ENCODE measurements at regions not wholly inside any gene's neighbourhood (a gene's known extent, or its start where the extent isn't known, plus 50 kb on each side); places are given as distances from the start of the nearest gene placed in this dataset.

DNA sequence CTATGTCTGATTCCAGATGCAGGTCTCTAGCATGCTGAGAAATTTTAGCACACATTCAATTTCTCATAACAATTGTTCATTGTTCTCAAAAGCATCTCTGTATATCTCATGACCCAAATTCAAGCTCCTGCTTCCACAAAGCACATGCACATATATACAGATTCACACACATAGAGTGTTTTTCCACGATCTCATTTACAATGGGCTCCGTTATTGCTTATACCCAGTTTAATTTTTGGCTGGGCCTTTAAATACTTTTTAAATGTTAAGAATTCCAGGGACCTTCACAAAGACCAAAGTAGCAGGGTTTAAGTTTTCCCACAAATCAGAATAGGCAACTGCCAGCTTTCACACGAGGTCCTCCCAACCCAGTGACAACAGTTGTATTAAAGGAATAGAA is 333.5 kb upstream of the SEMA6D start:
- peaks cover 24% of the 10 kb centered on the region for H3K4me1 ChIP-seq (ENCODE audit: low read depth)
- no peaks in the 10 kb centered on the region for H3K36me3 ChIP-seq
- peak overlapping the region; percentile 76 for H3K27ac ChIP-seq
- H3K27me3 ChIP-seq: no peaks in the 10 kb centered on the region
- DNase-seq (ENCODE audit: low read depth in 1 of 2, low spot score in 1 of 2): no peak
- H3K4me3 ChIP-seq: no peak overlapping the region
- no peaks in the 10 kb centered on the region for H3K9me3 ChIP-seq (ENCODE audit: low read depth)
- TF ChIP-seq, protein P1, sequence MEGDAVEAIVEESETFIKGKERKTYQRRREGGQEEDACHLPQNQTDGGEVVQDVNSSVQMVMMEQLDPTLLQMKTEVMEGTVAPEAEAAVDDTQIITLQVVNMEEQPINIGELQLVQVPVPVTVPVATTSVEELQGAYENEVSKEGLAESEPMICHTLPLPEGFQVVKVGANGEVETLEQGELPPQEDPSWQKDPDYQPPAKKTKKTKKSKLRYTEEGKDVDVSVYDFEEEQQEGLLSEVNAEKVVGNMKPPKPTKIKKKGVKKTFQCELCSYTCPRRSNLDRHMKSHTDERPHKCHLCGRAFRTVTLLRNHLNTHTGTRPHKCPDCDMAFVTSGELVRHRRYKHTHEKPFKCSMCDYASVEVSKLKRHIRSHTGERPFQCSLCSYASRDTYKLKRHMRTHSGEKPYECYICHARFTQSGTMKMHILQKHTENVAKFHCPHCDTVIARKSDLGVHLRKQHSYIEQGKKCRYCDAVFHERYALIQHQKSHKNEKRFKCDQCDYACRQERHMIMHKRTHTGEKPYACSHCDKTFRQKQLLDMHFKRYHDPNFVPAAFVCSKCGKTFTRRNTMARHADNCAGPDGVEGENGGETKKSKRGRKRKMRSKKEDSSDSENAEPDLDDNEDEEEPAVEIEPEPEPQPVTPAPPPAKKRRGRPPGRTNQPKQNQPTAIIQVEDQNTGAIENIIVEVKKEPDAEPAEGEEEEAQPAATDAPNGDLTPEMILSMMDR (IDR thresholded peaks at IDR 0.05; ENCODE audit: low read depth, low read length): no peak

DNA sequence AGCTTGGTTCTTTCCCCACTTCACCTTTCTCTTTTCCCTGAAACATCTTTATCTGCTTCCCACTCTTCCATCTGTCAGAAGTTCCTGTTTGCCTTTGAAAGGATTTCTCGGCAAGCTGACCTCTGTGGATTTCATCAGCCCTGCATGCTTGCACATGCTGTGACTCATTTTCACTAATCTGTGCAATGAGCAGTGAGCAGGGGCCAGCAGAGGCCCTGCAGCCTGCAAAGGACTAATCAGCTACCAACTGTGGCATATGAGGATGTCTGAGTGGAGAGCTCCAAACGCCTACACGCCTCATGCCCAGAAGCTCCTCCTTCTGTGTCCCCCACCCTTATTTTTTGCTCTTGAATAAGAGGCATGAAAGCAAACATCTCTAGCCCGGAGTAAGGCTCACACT is 333.0 kb upstream of the SEMA6D start:
- TF ChIP-seq, protein P1 (IDR thresholded peaks at IDR 0.05; ENCODE audit: low read depth, low read length): no peak
- no peaks in the 10 kb centered on the region for H3K27me3 ChIP-seq
- H3K27ac ChIP-seq: peak overlapping the region; percentile 76
- peak; percentile 64 to 96 for DNase-seq (ENCODE audit: low read depth in 1 of 2, low spot score in 1 of 2)
- H3K9me3 ChIP-seq (ENCODE audit: low read depth): no peaks in the 10 kb centered on the region
- no peak overlapping the region for H3K4me3 ChIP-seq
- H3K4me1 ChIP-seq (ENCODE audit: low read depth): peaks cover 24% of the 10 kb centered on the region
- H3K36me3 ChIP-seq: no peaks in the 10 kb centered on the region

DNA sequence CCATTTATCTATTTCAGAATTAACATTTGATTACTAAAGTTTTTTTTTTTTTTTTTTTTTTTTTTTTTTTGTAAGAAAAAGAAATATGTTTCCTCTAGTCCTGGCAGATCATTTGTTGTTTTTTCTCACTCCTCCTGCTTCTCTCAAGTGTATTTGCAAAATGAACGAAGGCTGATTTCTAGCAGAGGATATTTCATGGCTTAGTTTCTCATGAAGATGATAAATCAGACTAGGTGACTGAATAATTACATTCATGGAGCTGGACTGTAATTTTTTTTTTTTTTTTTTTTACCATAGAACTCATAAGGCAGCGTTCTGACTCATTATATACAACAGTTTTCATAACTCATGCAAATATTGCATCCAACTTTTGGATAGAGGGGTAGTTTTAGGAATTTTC is 332.5 kb upstream of the SEMA6D start:
- TF ChIP-seq, protein P1 (IDR thresholded peaks at IDR 0.05; ENCODE audit: low read depth, low read length): no peak
- no peak for DNase-seq (ENCODE audit: low read depth in 1 of 2, low spot score in 1 of 2)

DNA sequence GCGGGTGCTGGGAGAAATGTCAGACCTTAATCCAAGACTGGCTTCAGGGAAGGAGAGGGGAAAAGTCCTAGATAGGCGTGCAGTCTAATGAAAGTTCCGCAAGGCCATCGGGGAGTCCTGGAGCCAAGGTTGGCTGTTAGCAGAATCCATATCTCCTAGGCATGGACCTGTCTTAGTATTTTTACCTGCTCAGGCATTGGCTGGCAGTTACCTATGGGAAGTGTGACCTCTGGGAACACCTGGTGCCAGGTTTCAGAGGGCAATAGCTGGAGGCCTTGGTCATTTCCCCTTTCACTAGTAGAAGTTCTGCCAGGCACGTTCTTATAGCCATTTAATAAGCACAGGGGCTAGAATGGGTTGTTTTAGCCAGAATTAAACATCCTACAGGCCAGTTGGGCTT is 330.8 kb upstream of the SEMA6D start:
- Histone ChIP-seq H3K9me3 (ENCODE audit: low read depth) (no peaks in the 10 kb centered on the region), H3K4me1 (ENCODE audit: low read depth) (peaks cover 20% of the 10 kb centered on the region), H3K36me3 (no peaks in the 10 kb centered on the region), H3K27me3 (no peaks in the 10 kb centered on the region), H3K27ac (no peak overlapping the region), H3K4me3 (no peak overlapping the region)
- TF ChIP-seq, protein P1 (IDR thresholded peaks at IDR 0.05; ENCODE audit: low read depth, low read length): no peak
- DNase-seq (ENCODE audit: low read depth in 1 of 2, low spot score in 1 of 2): no peak

More for the DNA sequence above, 332.5 kb upstream of the SEMA6D start:
- Histone ChIP-seq H3K36me3 (no peaks in the 10 kb centered on the region), H3K27me3 (no peaks in the 10 kb centered on the region), H3K4me3 (no peak overlapping the region), H3K9me3 (ENCODE audit: low read depth) (no peaks in the 10 kb centered on the region), H3K27ac (peak overlapping the region; percentile 0), H3K4me1 (ENCODE audit: low read depth) (peaks cover 24% of the 10 kb centered on the region)

DNA sequence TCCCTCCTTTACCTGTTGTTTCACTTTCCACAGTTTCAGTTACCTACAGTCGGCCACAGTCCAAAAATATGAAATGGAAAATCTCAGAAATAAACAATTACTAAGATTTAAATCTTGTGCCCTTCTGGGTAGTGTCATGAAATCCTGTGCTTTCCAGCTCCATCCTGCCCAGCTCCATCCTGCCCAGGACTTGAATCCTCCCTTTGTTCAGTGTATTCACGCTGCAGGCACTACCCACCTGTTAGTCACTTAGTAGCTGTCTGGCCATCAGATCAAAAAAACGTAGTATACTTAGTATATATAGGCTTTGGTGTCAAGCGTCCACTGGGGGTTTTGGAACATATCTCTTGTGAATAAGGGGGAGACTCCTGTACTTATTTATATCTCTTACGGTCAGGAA is 329.0 kb upstream of the SEMA6D start:
- no peaks in the 10 kb centered on the region for H3K27me3 ChIP-seq
- TF ChIP-seq, protein P1 (IDR thresholded peaks at IDR 0.05; ENCODE audit: low read depth, low read length): no peak
- H3K9me3 ChIP-seq (ENCODE audit: low read depth): no peaks in the 10 kb centered on the region
- DNase-seq (ENCODE audit: low read depth in 1 of 2, low spot score in 1 of 2): no peak
- H3K4me1 ChIP-seq (ENCODE audit: low read depth): peaks cover 20% of the 10 kb centered on the region
- H3K36me3 ChIP-seq: no peaks in the 10 kb centered on the region
- H3K27ac ChIP-seq: no peak overlapping the region
- H3K4me3 ChIP-seq: no peak overlapping the region
